ENCODE measurements at regions not wholly inside any gene's neighbourhood (a gene's known extent, or its start where the extent isn't known, plus 50 kb on each side); places are given as distances from the start of the nearest gene placed in this dataset.

GRCh38 chr2:502831-503230, 174.4 kb downstream of the TMEM18 start:
- H3K27ac Mint-ChIP-seq: no peak overlapping the region
- DNase-seq (no peak), ATAC-seq (replicated peaks in 1 of 4) (no peak)
- ChIA-PET POLR2A (no interaction called here), CTCF (no interaction called here)
- Histone ChIP-seq H3K9me3 (no peaks in the 10 kb centered on the region), H3K27ac (ENCODE audit: low read length) (no peak overlapping the region), H3K4me3 (ENCODE audit: control insufficient read depth in 1 of 2, extremely low read depth in 1 of 2, low read length in 1 of 2) (no peak overlapping the region), H3K36me3 (ENCODE audit: control insufficient read depth in 2 of 2, extremely low read depth in 1 of 2, insufficient read depth in 1 of 2, low read length in 1 of 2) (no peaks in the 10 kb centered on the region), H3K27me3 (replicated peaks in 1 of 2; ENCODE audit: control insufficient read depth in 2 of 2, extremely low read depth in 1 of 2, insufficient read depth in 2 of 2, low read length in 1 of 2) (peaks cover 0 to 14% of the 10 kb centered on the region in 2 experiments), H3K4me1 (ENCODE audit: control insufficient read depth in 1 of 2, extremely low read depth in 1 of 2, insufficient read depth in 2 of 2, low read length in 2 of 2) (no peaks in the 10 kb centered on the region)
- H3K4me1 Mint-ChIP-seq: no peaks in the 10 kb centered on the region
- H3K9me3 Mint-ChIP-seq: no peaks in the 10 kb centered on the region
- WGBS (ENCODE audit: insufficient coverage): 94% methylated on average over 28 of the region's 35 CpGs
- no peaks in the 10 kb centered on the region for H3K36me3 Mint-ChIP-seq
- H3K27me3 Mint-ChIP-seq: peaks cover 15 to 24% of the 10 kb centered on the region in 2 donors
- H3K4me3 Mint-ChIP-seq: no peak overlapping the region

GRCh38 chr2:501667-502066, 175.5 kb downstream of the TMEM18 start:
- Histone ChIP-seq H3K36me3 (ENCODE audit: control insufficient read depth in 2 of 2, extremely low read depth in 1 of 2, insufficient read depth in 1 of 2, low read length in 1 of 2) (no peaks in the 10 kb centered on the region), H3K4me1 (ENCODE audit: control insufficient read depth in 1 of 2, extremely low read depth in 1 of 2, insufficient read depth in 2 of 2, low read length in 2 of 2) (no peaks in the 10 kb centered on the region), H3K9me3 (no peaks in the 10 kb centered on the region), H3K27ac (ENCODE audit: low read length) (no peak overlapping the region), H3K27me3 (replicated peaks in 1 of 2; ENCODE audit: control insufficient read depth in 2 of 2, extremely low read depth in 1 of 2, insufficient read depth in 2 of 2, low read length in 1 of 2) (peaks cover 0 to 17% of the 10 kb centered on the region in 2 experiments), H3K4me3 (ENCODE audit: control insufficient read depth in 1 of 2, extremely low read depth in 1 of 2, low read length in 1 of 2) (no peak overlapping the region)
- H3K4me1 Mint-ChIP-seq: peaks cover 0 to 5% (median 0%) of the 10 kb centered on the region in 3 donors
- ChIA-PET POLR2A (no interaction called here), CTCF (no interaction called here)
- 86% methylated on average over 4 of the region's 8 CpGs for WGBS (ENCODE audit: insufficient coverage)
- H3K36me3 Mint-ChIP-seq: no peaks in the 10 kb centered on the region
- ATAC-seq (replicated peaks in 1 of 4): no peak
- DNase-seq: no peak
- no peaks in the 10 kb centered on the region for H3K9me3 Mint-ChIP-seq
- peaks cover 21 to 29% of the 10 kb centered on the region in 2 donors for H3K27me3 Mint-ChIP-seq
- H3K27ac Mint-ChIP-seq: no peak overlapping the region
- H3K4me3 Mint-ChIP-seq: no peak overlapping the region

GRCh38 chr2:501130-501529, 176.1 kb downstream of the TMEM18 start:
- ATAC-seq (replicated peaks in 1 of 4) (no peak), DNase-seq (no peak)
- no peaks in the 10 kb centered on the region for H3K9me3 ChIP-seq
- H3K27ac ChIP-seq (ENCODE audit: low read length): no peak overlapping the region
- Mint-ChIP-seq H3K27me3 (peaks cover 21 to 29% of the 10 kb centered on the region in 2 donors), H3K27ac (no peak overlapping the region), H3K4me3 (no peak overlapping the region), H3K36me3 (no peaks in the 10 kb centered on the region), H3K9me3 (no peaks in the 10 kb centered on the region), H3K4me1 (peaks cover 0 to 5% (median 0%) of the 10 kb centered on the region in 3 donors)
- no peaks in the 10 kb centered on the region for H3K4me1 ChIP-seq (ENCODE audit: control insufficient read depth in 1 of 2, extremely low read depth in 1 of 2, insufficient read depth in 2 of 2, low read length in 2 of 2)
- ChIA-PET CTCF (interaction anchor here in 1 of 2 donors (0.7 kb wide), 1 partner anchor 1395 kb away, joined by 9 read pairs; no protein-coding TSS in a partner anchor), POLR2A (no interaction called here)
- H3K27me3 ChIP-seq (replicated peaks in 1 of 2; ENCODE audit: control insufficient read depth in 2 of 2, extremely low read depth in 1 of 2, insufficient read depth in 2 of 2, low read length in 1 of 2): peaks cover 0 to 19% of the 10 kb centered on the region in 2 experiments
- no peaks in the 10 kb centered on the region for H3K36me3 ChIP-seq (ENCODE audit: control insufficient read depth in 2 of 2, extremely low read depth in 1 of 2, insufficient read depth in 1 of 2, low read length in 1 of 2)
- 73% methylated on average over 3 of the region's 5 CpGs for WGBS (ENCODE audit: insufficient coverage)
- no peak overlapping the region for H3K4me3 ChIP-seq (ENCODE audit: control insufficient read depth in 1 of 2, extremely low read depth in 1 of 2, low read length in 1 of 2)

GRCh38 chr2:499726-500125, 177.5 kb downstream of the TMEM18 start:
- ATAC-seq (replicated peaks in 1 of 4): no peak
- no peaks in the 10 kb centered on the region for H3K9me3 Mint-ChIP-seq
- peaks cover 21 to 29% of the 10 kb centered on the region in 2 donors for H3K27me3 Mint-ChIP-seq
- no peak overlapping the region for H3K4me3 Mint-ChIP-seq
- H3K4me1 Mint-ChIP-seq: peaks cover 0 to 5% (median 0%) of the 10 kb centered on the region in 3 donors
- no peak overlapping the region for H3K27ac Mint-ChIP-seq
- ChIA-PET POLR2A (no interaction called here), CTCF (no interaction called here)
- H3K27ac ChIP-seq (ENCODE audit: low read length): no peak overlapping the region
- H3K4me3 ChIP-seq (ENCODE audit: control insufficient read depth in 1 of 2, extremely low read depth in 1 of 2, low read length in 1 of 2): no peak overlapping the region
- H3K36me3 Mint-ChIP-seq: no peaks in the 10 kb centered on the region
- peaks cover 0 to 20% of the 10 kb centered on the region in 2 experiments for H3K27me3 ChIP-seq (replicated peaks in 1 of 2; ENCODE audit: control insufficient read depth in 2 of 2, extremely low read depth in 1 of 2, insufficient read depth in 2 of 2, low read length in 1 of 2)
- DNase-seq: no peak
- H3K4me1 ChIP-seq (ENCODE audit: control insufficient read depth in 1 of 2, extremely low read depth in 1 of 2, insufficient read depth in 2 of 2, low read length in 2 of 2): no peaks in the 10 kb centered on the region
- H3K9me3 ChIP-seq: no peaks in the 10 kb centered on the region
- no peaks in the 10 kb centered on the region for H3K36me3 ChIP-seq (ENCODE audit: control insufficient read depth in 2 of 2, extremely low read depth in 1 of 2, insufficient read depth in 1 of 2, low read length in 1 of 2)
- 100% methylated on average over 2 of the region's 8 CpGs for WGBS (ENCODE audit: insufficient coverage)

GRCh38 chr2:498493-499178, 178.6 kb downstream of the TMEM18 start:
- H3K27ac ChIP-seq (ENCODE audit: low read length): no peak overlapping the region
- Mint-ChIP-seq H3K27ac (no peak overlapping the region), H3K27me3 (peaks cover 18 to 28% of the 10 kb centered on the region in 2 donors), H3K9me3 (no peaks in the 10 kb centered on the region), H3K4me1 (peaks cover 0 to 5% (median 0%) of the 10 kb centered on the region in 3 donors), H3K36me3 (no peaks in the 10 kb centered on the region), H3K4me3 (no peak overlapping the region)
- no peak for ATAC-seq (replicated peaks in 1 of 4)
- WGBS (ENCODE audit: insufficient coverage): 87% methylated on average over 9 of the region's 10 CpGs
- no peak overlapping the region for H3K4me3 ChIP-seq (ENCODE audit: control insufficient read depth in 1 of 2, extremely low read depth in 1 of 2, low read length in 1 of 2)
- peaks cover 0 to 20% of the 10 kb centered on the region in 2 experiments for H3K27me3 ChIP-seq (replicated peaks in 1 of 2; ENCODE audit: control insufficient read depth in 2 of 2, extremely low read depth in 1 of 2, insufficient read depth in 2 of 2, low read length in 1 of 2)
- CTCF ChIA-PET: no interaction called here
- POLR2A ChIA-PET: no interaction called here
- no peaks in the 10 kb centered on the region for H3K4me1 ChIP-seq (ENCODE audit: control insufficient read depth in 1 of 2, extremely low read depth in 1 of 2, insufficient read depth in 2 of 2, low read length in 2 of 2)
- no peaks in the 10 kb centered on the region for H3K9me3 ChIP-seq
- H3K36me3 ChIP-seq (ENCODE audit: control insufficient read depth in 2 of 2, extremely low read depth in 1 of 2, insufficient read depth in 1 of 2, low read length in 1 of 2): no peaks in the 10 kb centered on the region
- DNase-seq: no peak

GRCh38 chr2:497770-498492, 179.3 kb downstream of the TMEM18 start:
- H3K4me3 Mint-ChIP-seq: no peak overlapping the region
- H3K27me3 Mint-ChIP-seq: peaks cover 18 to 32% of the 10 kb centered on the region in 2 donors
- Histone ChIP-seq H3K9me3 (no peaks in the 10 kb centered on the region), H3K4me1 (ENCODE audit: control insufficient read depth in 1 of 2, extremely low read depth in 1 of 2, insufficient read depth in 2 of 2, low read length in 2 of 2) (no peaks in the 10 kb centered on the region), H3K4me3 (ENCODE audit: control insufficient read depth in 1 of 2, extremely low read depth in 1 of 2, low read length in 1 of 2) (no peak overlapping the region), H3K27ac (ENCODE audit: low read length) (no peak overlapping the region), H3K36me3 (ENCODE audit: control insufficient read depth in 2 of 2, extremely low read depth in 1 of 2, insufficient read depth in 1 of 2, low read length in 1 of 2) (no peaks in the 10 kb centered on the region), H3K27me3 (replicated peaks in 1 of 2; ENCODE audit: control insufficient read depth in 2 of 2, extremely low read depth in 1 of 2, insufficient read depth in 2 of 2, low read length in 1 of 2) (peaks cover 0 to 15% of the 10 kb centered on the region in 2 experiments)
- ChIA-PET POLR2A (no interaction called here), CTCF (no interaction called here)
- DNase-seq (no peak), ATAC-seq (replicated peaks in 1 of 4) (no peak)
- H3K27ac Mint-ChIP-seq: no peak overlapping the region
- 100% methylated on average over 3 of the region's 9 CpGs for WGBS (ENCODE audit: insufficient coverage)
- H3K4me1 Mint-ChIP-seq: peaks cover 0 to 5% (median 0%) of the 10 kb centered on the region in 3 donors
- no peaks in the 10 kb centered on the region for H3K36me3 Mint-ChIP-seq
- no peaks in the 10 kb centered on the region for H3K9me3 Mint-ChIP-seq

Data from T-cell (primary cell).